NB4 (cell line): ENCODE measurements at regions not wholly inside any gene's neighbourhood (a gene's known extent, or its start where the extent isn't known, plus 50 kb on each side); places are given as distances from the start of the nearest gene placed in this dataset.

ENCODE experiments used
- DNase-seq: peaks from one replicate; pipeline ENCODE4 v3.0.0; 2010; ENCODE audit warnings: low read depth
- H3K4me3 ChIP-seq: one replicate; pipeline ENCODE4 v1.5.1; 2011; ENCODE audit warnings: mild to moderate bottlenecking, low read depth, low read length, moderate library complexity
- CTCF ChIP-seq: IDR thresholded peaks from one replicate; pipeline ENCODE4 v1.5.1; 2012; ENCODE audit warnings: low read depth, low read length
- MAX ChIP-seq: IDR thresholded peaks from 2 replicates; pipeline ENCODE4 v1.6.1; 2011; ENCODE audit warnings: low read depth, low read length
- MYC ChIP-seq: IDR thresholded peaks from 2 replicates; pipeline ENCODE4 v1.6.1; 2011; ENCODE audit warnings: low read depth, low read length
- POLR2A ChIP-seq: IDR thresholded peaks from 2 replicates; pipeline ENCODE4 v1.6.1; 2011; ENCODE audit warnings: mild to moderate bottlenecking; ENCODE audit not compliant: insufficient read length; ENCODE audit errors: extremely low read depth

GRCh38 chr5:67657055-67657454 lies 460.5 kb upstream of the CD180 start:
- no peak overlapping the region for H3K4me3 ChIP-seq
- no peak for TF ChIP-seq POLR2A
- TF ChIP-seq MAX = no peak
- no peak for TF ChIP-seq MYC
- TF ChIP-seq CTCF = no peak
- no peak for DNase-seq

GRCh38 chr5:67652201-67652600 lies 455.6 kb upstream of the CD180 start:
- no peak for TF ChIP-seq MAX
- TF ChIP-seq MYC = no peak
- TF ChIP-seq POLR2A = no peak

GRCh38 chr5:67651180-67651579 lies 454.6 kb upstream of the CD180 start:
- no peak for DNase-seq
- TF ChIP-seq MAX (no peak), POLR2A (no peak), MYC (no peak), CTCF (no peak)
- no peak overlapping the region for H3K4me3 ChIP-seq

More at GRCh38 chr5:67652201-67652600, 455.6 kb upstream of the CD180 start:
- H3K4me3 ChIP-seq = no peak overlapping the region
- no peak for DNase-seq

DNA sequence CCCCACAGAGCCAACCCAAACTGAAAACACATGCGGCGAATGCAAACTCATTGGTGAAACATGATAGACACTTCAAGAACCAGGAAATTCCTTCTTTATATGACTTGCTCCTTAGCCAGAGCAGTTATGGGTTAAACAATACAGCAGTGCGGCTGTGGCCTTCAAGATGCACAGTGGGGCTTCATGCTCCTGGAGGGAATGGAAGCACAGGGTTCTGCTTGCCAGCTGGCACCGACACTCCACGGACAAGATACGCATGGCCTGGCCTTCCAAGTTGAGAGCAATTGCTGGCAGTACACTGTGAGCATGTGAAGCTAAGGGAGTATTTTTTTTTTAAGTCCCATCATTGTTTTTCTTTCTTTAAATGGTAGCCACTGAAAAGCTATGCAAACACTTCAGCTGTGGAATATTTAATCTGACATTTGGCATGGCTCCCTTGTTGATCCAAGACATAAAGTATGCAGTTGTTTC lies 451.6 kb upstream of the CD180 start:
- no peak for TF ChIP-seq POLR2A
- no peak for TF ChIP-seq CTCF
- no peak for TF ChIP-seq MAX
- TF ChIP-seq MYC = no peak
- DNase-seq = no peak

DNA sequence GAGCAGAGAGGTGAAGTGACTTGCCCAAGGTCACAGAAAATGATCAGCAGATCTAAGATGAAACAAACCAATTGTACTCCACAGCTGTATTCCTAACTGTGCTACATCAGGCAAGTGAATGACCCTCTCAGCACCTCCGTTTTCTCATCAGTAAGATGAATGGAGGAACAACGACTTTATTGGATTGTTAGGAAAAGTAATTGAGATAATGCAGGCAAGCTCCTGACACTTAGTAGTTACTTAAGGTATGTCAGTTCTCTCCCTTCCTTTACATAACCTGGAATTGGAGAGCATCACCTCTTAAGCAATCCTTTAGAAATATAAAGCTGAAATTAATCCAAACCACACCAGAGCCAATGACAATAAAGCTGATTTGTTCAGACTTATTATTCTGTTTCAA lies 451.2 kb upstream of the CD180 start:
- TF ChIP-seq CTCF = no peak
- TF ChIP-seq MYC = no peak
- TF ChIP-seq MAX = no peak
- TF ChIP-seq POLR2A = no peak
- no peak overlapping the region for H3K4me3 ChIP-seq

More for the DNA sequence above, 451.6 kb upstream of the CD180 start:
- H3K4me3 ChIP-seq = no peak overlapping the region

GRCh38 chr5:67644221-67644920 lies 447.8 kb upstream of the CD180 start:
- no peak overlapping the region for H3K4me3 ChIP-seq
- TF ChIP-seq MYC = no peak
- TF ChIP-seq CTCF = no peak
- DNase-seq = no peak

More for the DNA sequence above, 451.2 kb upstream of the CD180 start:
- DNase-seq = no peak
